GM20431 (cell line): ENCODE measurements at regions not wholly inside any gene's neighbourhood (a gene's known extent, or its start where the extent isn't known, plus 50 kb on each side); places are given as distances from the start of the nearest gene placed in this dataset.

ENCODE experiments used
- in situ Hi-C: fragments of 300-500 bp; cut with MseI, MboI; formaldehyde crosslinking; loops from one replicate; pipeline ENCODE4 v1.15.0; 2020; ENCODE audit warnings: low sequenced_read_pairs; ENCODE audit not compliant: unreplicated experiment

DNA sequence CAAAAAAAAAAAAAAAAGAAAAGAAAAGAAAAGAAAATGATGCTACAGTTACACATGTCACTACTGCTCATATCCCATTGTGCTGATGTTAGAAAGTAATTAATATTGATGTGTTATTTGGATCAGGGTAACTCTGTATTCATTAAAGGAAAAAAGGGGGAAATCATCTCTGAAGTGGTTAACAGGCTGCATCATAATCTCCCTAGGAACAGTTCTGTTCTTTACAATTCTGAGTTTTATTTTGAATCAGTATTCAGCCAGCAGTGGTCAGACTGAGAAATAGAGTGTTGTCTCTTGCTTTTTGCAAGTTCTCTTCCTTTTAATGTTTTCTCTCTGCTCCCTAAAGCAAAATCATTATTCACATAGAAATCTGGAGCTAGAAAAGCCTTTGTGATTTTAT lies 128.6 kb upstream of the CRY1 start:
- in situ Hi-C loops = no loop called here

DNA sequence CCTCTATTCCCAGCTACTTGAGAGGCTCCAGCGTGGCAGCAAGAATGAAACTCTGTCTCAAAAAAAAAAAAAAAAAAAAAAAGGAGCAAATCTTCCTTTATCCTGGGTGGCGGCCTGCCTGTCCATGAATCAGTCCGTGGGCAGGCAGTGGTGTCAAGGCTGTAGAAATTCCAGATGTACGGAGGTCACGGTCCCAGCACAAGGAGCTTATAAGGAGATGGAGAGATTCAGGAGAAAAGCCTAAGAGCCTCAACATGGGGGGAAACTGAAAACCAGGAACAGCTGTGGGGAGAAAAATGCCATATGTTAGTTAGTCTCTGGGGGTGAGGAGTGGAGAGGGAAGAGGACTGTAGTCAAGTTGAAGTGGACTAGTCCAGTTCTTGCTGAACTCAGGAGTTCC lies 130.5 kb upstream of the CRY1 start:
- in situ Hi-C loops = no loop called here

DNA sequence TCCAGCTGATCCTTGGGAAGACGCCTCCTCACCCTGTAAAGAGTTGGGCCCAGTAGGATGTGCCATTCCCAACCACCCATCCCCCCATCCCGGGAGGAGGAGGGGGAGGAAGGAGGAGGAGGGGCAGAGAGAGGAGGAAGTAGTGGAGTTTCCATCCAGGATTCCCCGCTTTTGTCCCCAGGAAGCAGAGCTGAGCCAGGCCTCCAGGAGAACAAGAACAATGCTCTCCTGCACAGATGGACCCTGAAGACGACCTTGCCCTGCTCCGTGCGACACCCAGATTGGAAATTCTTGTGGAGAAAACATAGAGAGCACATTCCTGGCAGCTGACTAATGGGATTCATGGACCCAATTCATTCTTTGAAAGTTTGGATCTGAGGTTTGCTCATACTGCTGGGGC lies 132.3 kb upstream of the CRY1 start:
- in situ Hi-C loops = no loop called here

- in situ Hi-C loops = no loop called here
Observed at GRCh38 chr12:107226126-107226525, 132.8 kb upstream of the CRY1 start.

DNA sequence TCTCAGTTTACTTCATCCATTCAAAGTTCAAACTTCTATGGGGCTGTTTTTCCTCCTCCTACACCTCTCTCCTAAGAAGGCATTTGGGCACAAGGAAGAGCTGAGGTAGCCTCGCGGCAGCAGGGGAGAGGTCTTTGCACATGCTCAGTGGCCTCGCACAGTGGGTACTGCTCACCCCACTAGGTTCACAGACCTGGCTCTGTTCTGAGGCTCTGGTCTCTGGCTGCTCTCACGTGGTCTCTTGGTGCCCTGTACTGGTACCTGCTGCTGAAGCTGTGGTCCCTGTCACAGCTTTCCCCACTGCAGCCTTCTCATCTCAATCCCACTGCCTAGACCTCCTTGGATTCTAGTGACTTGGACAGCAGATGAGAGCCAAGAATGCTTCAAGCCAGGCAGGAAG lies 134.7 kb upstream of the CRY1 start:
- in situ Hi-C loops = no loop called here

DNA sequence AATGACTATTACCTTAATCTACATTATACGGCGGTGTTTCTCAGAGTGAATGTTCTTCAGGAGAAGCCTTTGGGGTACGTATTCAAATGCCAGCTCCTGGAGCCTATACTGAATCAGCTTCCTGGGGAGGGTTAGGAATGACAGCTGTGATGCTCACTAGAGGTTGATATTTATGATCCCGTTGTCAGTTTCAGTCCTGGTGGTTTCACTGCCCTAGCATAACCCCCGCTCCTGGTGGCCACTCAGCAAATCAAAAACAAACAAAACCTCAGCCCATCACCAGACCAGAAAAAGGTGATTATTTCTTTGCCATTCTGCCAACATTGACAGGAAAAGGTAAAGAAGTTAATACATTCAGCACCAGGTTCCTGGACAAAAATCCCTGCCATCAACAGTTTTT lies 136.5 kb upstream of the CRY1 start:
- in situ Hi-C loops = no loop called here

GRCh38 chr12:107231303-107231702 lies 138.0 kb upstream of the CRY1 start:
- in situ Hi-C loops = no loop called here

GRCh38 chr12:107233551-107233950 lies 140.2 kb upstream of the CRY1 start:
- in situ Hi-C loops = no loop called here

GRCh38 chr12:107235600-107235999 lies 142.3 kb upstream of the CRY1 start:
- in situ Hi-C loops = no loop called here

GRCh38 chr12:107236824-107237511 lies 143.6 kb upstream of the CRY1 start:
- in situ Hi-C loops = no loop called here

GRCh38 chr12:107238296-107238695 lies 144.9 kb upstream of the CRY1 start:
- in situ Hi-C loops = no loop called here

DNA sequence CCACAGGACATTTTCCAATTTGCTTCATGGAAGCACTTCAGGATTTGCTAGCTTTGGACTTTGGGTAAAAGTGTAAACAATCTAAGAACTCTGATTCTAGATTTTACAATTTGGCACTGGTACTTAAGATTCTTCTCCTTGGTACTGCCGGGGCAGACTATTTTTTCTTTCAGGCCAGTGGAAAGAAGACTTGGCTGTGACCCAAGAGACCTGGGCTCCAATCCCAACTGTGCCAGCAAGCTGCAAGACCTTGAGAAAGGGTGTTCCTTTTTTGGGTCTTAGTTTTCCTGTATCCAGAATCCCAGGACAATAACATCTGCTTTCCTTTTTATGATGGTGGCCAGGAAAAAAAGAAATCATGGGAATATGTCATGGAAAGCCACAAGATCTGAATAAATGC lies 148.1 kb upstream of the CRY1 start:
- in situ Hi-C loops = no loop called here

- in situ Hi-C loops = no loop called here
Observed at GRCh38 chr12:107242189-107242588, 148.8 kb upstream of the CRY1 start.

- in situ Hi-C loops = no loop called here
Observed at GRCh38 chr12:107243341-107243740, 150.0 kb upstream of the CRY1 start.

- in situ Hi-C loops = no loop called here
Observed at GRCh38 chr12:107244584-107244983, 151.2 kb upstream of the CRY1 start.

DNA sequence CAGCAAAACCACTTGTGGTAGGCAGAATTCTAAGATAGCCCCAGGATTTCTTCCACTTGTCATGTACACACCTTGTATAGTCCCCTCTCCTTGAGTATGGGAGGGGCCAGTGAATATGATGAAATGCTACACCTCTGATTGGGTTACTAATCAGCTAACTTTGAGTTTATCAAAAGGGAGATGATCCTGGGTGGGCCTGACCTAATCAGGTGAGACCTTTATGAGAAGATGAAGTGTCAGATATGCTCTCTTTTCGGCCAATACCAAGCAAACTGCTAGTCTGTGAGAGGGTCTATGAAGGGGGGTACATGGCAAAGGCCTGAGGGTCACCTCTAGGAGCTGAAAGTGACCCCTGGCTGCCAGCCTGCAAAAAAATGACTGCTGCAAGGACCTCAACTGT lies 154.3 kb upstream of the CRY1 start:
- in situ Hi-C loops = no loop called here

- in situ Hi-C loops = no loop called here
Observed at GRCh38 chr12:107248187-107248586, 154.8 kb upstream of the CRY1 start.

DNA sequence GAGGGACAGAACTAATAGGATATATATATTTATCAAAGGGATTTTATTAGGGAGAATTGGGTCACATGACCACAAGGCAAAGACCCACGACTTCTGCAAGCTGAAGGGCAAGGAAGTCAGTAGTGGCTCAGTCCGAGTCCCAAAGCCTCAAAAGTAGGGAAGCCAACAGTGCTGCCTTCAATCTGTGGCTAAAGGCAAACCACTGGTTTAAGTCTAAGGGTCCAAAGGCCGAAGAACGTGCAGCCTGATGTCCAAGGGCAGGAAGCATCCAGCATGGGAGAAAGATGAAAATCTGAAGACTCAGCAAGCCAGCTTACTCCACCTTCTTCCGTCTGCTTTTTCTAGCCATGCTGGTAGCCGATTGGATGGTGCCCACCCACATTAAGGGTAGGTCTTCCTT lies 157.9 kb upstream of the CRY1 start:
- in situ Hi-C loops = no loop called here

DNA sequence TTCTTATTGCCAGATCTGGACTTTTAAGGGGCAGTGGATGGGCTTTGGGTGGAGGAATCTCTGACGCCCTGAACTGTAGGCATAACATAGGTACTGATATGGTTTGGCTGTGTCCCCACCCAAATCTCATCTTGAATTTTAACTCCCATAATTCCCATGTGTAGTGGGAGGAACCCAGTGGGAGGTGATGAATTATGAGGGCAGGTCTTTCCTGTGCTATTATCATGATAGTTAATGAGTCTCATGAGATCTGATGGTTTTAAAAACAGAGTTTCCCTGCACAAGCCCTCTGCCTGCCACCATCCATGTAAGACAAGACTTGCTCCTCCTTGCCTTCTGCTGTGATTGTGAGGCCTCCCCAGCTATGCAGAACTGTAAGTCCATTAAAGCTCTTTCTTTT lies 160.0 kb upstream of the CRY1 start:
- in situ Hi-C loops = no loop called here

GRCh38 chr12:107254258-107254856 lies 161.0 kb upstream of the CRY1 start:
- in situ Hi-C loops = no loop called here

- in situ Hi-C loops = no loop called here
Observed at GRCh38 chr12:107258780-107259179, 165.4 kb upstream of the CRY1 start.

GRCh38 chr12:107263980-107264379 lies 170.6 kb upstream of the CRY1 start:
- in situ Hi-C loops = no loop called here
